GM12892 (cell line): ENCODE measurements at regions not wholly inside any gene's neighbourhood (a gene's known extent, or its start where the extent isn't known, plus 50 kb on each side); places are given as distances from the start of the nearest gene placed in this dataset.

ENCODE experiments used
- DNase-seq: peaks from one replicate; pipeline ENCODE4 v3.0.0; 2011; ENCODE audit not compliant: insufficient read length
- FAIRE-seq: peaks from 2 replicates; lab custom pipeline; 2011; peaks lifted over from hg19 to GRCh38; lab: Jason Lieb, UNC
- POLR2A ChIP-seq: IDR thresholded peaks from 2 replicates; pipeline ENCODE4 v1.6.1; 2011; ENCODE audit warnings: low read depth, low read length, control low read depth
- POLR2AphosphoS5 ChIP-seq: IDR thresholded peaks from 2 replicates; pipeline ENCODE4 v1.6.1; 2011; ENCODE audit warnings: low read depth, low read length, control low read depth
- TAF1 ChIP-seq: IDR thresholded peaks from 2 replicates; pipeline ENCODE4 v1.6.1; 2011; ENCODE audit warnings: low read depth, mild to moderate bottlenecking, control low read depth, low read length, borderline replicate concordance

DNA sequence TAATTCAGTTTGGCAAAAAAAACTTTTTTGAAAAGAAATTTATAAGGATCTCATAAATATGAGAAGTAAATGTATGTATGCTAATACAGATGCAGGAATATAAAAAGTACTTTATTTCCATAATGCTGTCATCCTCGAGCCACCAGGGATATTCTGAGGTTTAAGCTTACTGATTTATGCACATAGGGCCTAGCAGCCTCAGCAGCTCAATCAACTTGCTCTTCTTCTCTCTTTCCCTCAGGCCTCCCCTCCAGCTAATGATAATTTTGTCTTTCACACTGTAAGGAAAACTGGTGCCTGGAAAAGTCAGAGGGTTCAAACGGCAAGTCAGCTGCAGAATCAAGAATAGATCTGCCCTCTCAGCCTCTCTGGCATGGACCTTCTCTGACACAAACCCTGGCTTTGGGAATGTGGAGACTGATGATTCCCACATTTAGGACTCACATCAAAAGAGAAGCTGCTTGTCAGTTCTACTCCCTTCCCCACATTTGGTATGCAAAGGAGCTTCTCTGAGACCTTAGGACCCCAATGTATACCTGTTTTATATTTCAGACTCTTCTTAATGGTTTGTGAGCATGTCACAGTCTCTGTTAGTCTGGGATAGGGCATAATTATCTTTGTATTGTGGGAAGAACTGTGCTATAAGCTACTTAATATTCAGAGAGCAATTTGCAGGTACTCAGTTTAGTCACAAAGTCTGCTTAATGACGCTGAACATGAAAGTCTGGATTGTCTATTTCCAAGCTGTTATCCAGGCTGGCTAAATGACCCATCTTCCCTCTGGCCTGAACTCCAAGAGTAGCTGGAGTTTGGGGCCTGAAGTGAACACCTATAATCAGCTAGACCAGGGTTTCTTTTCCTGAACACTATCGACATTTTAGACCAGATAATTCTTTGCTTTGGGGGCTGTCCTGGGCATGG lies 52.1 kb upstream of the DIPK1A start:
- FAIRE-seq (no peak), DNase-seq (no peak)
- no peak for TF ChIP-seq POLR2A
- TF ChIP-seq POLR2AphosphoS5, result no peak
- TF ChIP-seq TAF1, result no peak

DNA sequence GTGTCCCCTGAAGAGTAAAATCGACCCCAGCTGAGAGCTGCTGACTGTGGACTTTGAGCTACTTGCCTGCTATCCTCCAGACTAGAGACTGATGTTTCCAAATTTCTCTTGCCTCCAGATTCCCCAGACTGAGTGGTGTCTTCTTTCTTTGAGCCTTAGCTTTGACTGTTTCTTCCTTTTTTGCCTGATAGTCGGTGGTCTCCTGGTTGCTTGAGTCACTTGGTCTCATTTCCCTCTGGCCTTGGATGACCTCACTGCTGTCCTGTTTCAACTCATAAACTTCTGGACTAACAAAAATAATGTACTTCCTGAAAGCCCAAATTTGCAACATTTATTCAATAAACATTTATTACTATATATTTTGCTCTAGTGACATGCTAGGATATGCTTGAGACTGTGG lies 52.9 kb upstream of the DIPK1A start:
- no peak for FAIRE-seq
- DNase-seq, result no peak
- TF ChIP-seq TAF1 (no peak), POLR2A (no peak), POLR2AphosphoS5 (no peak)

DNA sequence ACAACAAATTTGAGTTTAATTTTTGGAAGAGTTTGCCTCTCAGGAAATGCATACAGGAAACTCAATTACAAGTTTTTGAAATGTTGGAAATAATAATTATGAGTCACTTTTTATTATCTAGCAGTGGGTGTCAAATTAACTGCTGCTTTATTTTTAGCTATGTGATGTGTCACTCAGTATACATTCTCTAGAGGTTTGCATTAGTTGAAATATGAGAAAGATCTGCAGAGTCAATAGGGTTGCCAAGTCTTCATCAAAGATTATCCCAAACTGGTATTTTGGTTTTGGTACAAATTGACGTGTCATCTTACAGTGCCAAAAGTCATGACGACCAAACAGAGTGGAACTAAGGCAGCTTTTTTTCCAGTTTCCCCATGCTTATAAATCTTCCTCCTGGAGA lies 54.3 kb upstream of the DIPK1A start:
- FAIRE-seq (no peak), DNase-seq (no peak)
- TF ChIP-seq POLR2A (no peak), POLR2AphosphoS5 (no peak), TAF1 (no peak)

DNA sequence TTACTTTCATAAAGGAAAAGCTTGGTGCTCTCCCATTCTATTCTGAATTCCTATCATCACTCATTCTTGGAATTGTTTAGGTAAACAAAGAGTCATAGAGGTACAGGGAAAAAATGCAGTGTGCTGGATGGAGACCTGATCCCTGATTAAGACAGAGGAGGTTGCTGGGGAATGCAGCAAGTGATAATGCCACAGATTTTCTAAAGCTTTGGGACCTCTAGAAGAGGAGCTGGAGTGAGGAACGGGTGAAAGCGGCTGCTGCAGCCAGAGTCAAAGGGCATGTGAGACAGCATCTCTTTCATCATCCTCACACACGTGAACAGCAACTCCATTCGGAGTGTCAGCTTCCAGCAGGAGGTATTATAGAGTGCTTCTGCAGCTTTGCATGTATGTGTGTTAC lies 54.9 kb upstream of the DIPK1A start:
- FAIRE-seq, result no peak
- TF ChIP-seq TAF1, result no peak
- TF ChIP-seq POLR2A, result no peak
- no peak for TF ChIP-seq POLR2AphosphoS5
- no peak for DNase-seq

DNA sequence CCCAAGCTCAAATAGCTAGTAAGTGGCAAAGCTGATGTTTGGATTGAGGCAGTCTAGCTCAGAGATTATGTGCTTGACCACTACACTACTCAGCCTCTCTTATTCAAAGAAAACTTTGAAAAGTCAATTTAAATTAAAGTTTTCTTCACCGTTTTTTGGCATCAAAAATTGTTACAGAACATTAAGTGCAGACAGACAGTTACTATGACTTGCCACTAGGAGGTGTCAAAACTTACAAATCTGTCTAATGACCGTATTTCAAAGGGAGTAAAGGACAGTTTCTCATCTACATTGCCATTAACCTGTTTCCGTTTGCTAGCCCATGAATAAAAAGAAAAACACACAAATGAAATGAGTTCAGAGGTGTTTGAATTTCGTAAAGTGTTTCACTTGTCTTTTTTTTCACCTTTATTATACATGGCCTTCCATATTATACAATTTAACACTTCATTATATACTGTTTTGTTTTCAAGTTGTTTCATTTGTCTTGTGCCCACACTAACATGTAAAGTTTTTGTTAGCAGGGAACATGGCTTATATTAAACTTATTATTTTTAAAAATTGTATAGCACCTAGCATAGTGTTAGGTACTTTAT lies 57.4 kb upstream of the MTF2 start:
- peak; percentile 82 for FAIRE-seq
- no peak for TF ChIP-seq POLR2A
- TF ChIP-seq TAF1, result no peak
- no peak for TF ChIP-seq POLR2AphosphoS5
- no peak for DNase-seq

DNA sequence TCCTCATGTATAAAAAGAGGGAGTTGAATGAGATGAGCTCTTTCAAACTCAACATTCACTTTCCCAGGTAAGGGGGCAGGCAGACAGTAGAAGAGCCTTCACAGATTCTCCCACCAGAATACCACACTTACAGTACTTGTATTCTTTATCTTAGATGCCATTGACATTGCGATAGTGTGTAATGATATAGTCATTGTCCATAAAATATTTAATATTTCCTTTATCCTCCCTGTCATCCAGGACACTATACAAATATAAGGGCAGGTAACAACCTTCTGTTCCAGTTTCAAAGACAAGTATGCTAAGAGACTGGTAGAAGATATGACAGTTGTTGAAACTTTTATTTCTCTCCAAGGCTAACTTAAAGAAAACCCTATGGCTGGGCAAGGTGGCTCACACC lies 56.5 kb upstream of the MTF2 start:
- TF ChIP-seq TAF1, result no peak
- FAIRE-seq, result no peak

DNA sequence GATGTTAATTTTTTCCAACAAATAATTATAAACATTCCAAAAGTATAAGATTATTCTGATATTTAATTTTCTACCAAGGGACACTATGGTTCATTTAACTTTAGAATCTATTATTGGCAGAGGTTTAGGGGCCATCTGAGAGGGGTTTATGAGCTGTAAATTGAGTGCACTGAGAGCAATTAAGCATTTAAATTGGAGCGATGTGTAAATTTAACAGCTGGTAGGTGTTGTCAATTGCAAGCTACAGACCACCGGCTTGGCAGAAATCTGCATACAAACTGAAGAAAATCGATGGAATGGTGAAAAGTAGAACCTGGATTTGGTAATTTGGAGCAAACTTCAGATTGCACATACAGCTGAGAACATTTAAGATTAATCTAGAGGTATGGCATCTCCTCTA lies 55.8 kb upstream of the MTF2 start:
- TF ChIP-seq POLR2A, result no peak
- no peak for TF ChIP-seq POLR2AphosphoS5
- no peak for TF ChIP-seq TAF1
- no peak for FAIRE-seq

More for the DNA sequence above, 56.5 kb upstream of the MTF2 start:
- DNase-seq, result no peak

DNA sequence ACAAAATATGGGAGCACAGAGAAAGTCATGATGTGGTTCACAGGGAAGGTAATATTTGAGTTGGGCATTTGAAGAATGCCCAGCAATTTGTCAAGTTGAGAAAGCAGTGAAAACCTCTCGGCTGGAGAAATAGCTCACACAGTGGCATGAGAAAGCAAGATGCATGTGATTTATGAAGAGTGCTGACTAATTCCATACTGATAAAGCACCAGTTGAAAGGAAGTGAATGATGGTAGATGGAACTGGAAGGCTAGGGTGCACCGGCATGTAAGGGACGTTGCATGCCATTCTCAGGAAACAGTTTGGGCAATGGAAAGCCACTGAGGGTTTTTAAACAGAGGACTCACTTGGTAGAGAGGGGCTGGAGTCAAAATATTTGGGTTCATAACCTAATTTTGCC lies 53.5 kb upstream of the MTF2 start:
- FAIRE-seq (no peak), DNase-seq (no peak)

More for the DNA sequence above, 55.8 kb upstream of the MTF2 start:
- no peak for DNase-seq

DNA sequence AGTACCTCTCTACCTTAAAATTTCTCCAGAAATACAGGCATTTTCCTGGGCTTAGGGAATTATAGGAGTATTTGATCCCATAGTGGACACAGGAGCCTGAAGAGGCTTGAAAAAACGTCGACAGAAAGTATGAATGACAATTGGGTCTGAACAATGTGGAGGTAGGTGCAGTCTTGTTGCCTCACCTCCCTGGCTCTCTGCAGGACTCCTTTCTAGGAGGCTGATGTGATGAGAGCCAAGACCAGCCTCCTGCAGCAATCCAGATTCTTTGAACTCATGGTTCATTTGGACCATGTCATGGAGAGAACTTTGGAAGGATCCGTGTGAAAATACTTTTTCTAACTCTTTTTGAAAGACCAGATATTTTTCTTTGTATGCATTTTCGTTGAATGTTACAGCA lies 50.5 kb upstream of the MTF2 start:
- TF ChIP-seq POLR2A, result no peak
- no peak for TF ChIP-seq POLR2AphosphoS5
- no peak for TF ChIP-seq TAF1
- DNase-seq, result no peak
- FAIRE-seq, result no peak

More for the DNA sequence above, 53.5 kb upstream of the MTF2 start:
- TF ChIP-seq TAF1 (no peak), POLR2AphosphoS5 (no peak), POLR2A (no peak)
